ENCODE measurements at regions not wholly inside any gene's neighbourhood (a gene's known extent, or its start where the extent isn't known, plus 50 kb on each side); places are given as distances from the start of the nearest gene placed in this dataset.

DNA sequence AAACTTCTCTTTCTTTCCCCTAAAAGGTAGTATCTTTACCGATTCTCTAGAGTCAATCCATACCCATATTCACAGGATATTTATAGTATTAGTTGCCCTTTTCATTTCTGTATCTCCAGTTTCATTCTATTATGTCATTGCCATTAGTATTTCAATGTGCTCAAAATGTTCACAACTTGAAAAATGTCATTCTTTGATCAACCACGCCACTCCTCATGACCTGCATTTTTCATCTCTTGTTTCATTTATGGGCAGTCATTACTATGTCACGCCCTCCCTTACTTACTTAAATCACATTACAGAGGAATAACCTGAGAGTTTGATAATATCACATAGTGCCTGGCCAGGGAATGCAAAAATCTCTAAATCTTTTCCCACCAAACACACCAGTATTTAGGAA lies 427.3 kb upstream of the GJE1 start:
- no peaks in the 10 kb centered on the region for H3K36me3 ChIP-seq (ENCODE audit: control insufficient read depth, insufficient read depth, low read length)
- H3K4me3 ChIP-seq (ENCODE audit: insufficient read depth, low read depth, low read length, poor library complexity, severe bottlenecking), result no peak overlapping the region
- DNase-seq, result no peak
- H3K27ac ChIP-seq (ENCODE audit: insufficient read depth, low read length, poor library complexity, severe bottlenecking), result no peak overlapping the region
- no peaks in the 10 kb centered on the region for H3K27me3 ChIP-seq (replicated peaks; ENCODE audit: control insufficient read depth, insufficient read depth, low read length, poor library complexity, severe bottlenecking)
- no peaks in the 10 kb centered on the region for H3K9me3 ChIP-seq (ENCODE audit: control insufficient read depth, low read length)
- no peaks in the 10 kb centered on the region for H3K4me1 ChIP-seq (ENCODE audit: control insufficient read depth, insufficient read depth, low read length, poor library complexity, severe bottlenecking)

DNA sequence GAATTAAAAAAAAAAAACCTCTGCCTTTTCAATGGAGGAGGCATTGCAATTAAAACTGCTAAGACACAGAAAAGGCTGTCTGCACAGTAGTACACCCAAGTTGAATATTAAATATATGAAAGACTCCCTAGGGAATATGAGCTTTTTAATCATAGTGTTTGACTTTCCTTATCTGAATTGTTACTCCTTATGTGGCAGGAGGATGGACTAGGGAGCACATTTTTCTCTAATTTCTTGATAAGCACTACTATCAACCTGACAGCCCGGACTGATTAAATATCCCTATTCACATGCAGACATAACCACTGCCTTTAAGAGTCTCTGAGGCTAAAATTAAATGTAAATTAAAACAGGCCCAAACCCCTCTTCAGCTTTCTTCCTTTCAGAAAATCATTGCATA lies 428.6 kb upstream of the GJE1 start:
- Histone ChIP-seq H3K4me3 (ENCODE audit: insufficient read depth, low read depth, low read length, poor library complexity, severe bottlenecking) (no peak overlapping the region), H3K27ac (ENCODE audit: insufficient read depth, low read length, poor library complexity, severe bottlenecking) (no peak overlapping the region), H3K9me3 (ENCODE audit: control insufficient read depth, low read length) (no peaks in the 10 kb centered on the region), H3K27me3 (replicated peaks; ENCODE audit: control insufficient read depth, insufficient read depth, low read length, poor library complexity, severe bottlenecking) (no peaks in the 10 kb centered on the region), H3K36me3 (ENCODE audit: control insufficient read depth, insufficient read depth, low read length) (no peaks in the 10 kb centered on the region), H3K4me1 (ENCODE audit: control insufficient read depth, insufficient read depth, low read length, poor library complexity, severe bottlenecking) (no peaks in the 10 kb centered on the region)
- no peak for DNase-seq

DNA sequence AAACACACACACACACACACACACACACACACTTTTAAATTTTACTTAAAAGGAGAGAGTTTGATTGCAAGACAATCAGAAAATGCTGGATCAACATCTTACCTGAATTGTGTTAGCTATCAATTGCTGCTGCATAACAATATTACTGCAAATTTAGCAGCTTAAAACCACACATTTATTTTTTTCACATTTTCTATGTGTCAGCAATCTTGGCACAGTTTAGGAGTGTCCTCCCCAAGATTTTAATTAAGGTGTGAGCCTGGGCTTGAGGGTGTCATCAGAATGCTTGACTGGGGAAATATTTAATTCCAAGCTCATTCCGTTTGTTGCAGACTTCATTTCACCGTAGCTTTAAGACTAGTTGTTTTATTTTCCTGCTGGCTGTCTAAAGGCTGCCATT lies 431.0 kb upstream of the GJE1 start:
- Histone ChIP-seq H3K9me3 (ENCODE audit: control insufficient read depth, low read length) (no peaks in the 10 kb centered on the region), H3K27me3 (replicated peaks; ENCODE audit: control insufficient read depth, insufficient read depth, low read length, poor library complexity, severe bottlenecking) (no peaks in the 10 kb centered on the region), H3K27ac (ENCODE audit: insufficient read depth, low read length, poor library complexity, severe bottlenecking) (no peak overlapping the region), H3K4me1 (ENCODE audit: control insufficient read depth, insufficient read depth, low read length, poor library complexity, severe bottlenecking) (no peaks in the 10 kb centered on the region), H3K36me3 (ENCODE audit: control insufficient read depth, insufficient read depth, low read length) (no peaks in the 10 kb centered on the region), H3K4me3 (ENCODE audit: insufficient read depth, low read depth, low read length, poor library complexity, severe bottlenecking) (no peak overlapping the region)
- DNase-seq, result no peak

DNA sequence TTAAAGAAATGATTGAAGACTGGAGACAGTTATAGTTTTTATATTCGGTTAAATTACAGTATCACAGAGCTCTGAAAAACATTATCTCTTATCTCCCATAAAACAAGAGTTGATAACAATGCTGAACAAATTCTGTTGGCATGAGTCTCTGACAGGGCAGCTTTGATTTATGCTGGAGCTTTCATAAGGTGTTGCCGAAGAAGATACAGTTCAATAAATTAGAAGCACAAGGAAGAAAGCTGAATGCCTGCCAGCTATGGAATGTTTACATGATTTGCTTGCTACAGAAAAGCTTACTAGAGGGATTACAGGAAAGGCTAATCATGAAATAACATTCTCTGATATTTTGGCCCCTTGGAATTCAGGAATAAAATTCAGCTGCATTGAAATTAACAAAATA lies 431.9 kb upstream of the GJE1 start:
- H3K4me3 ChIP-seq (ENCODE audit: insufficient read depth, low read depth, low read length, poor library complexity, severe bottlenecking), result no peak overlapping the region
- H3K27ac ChIP-seq (ENCODE audit: insufficient read depth, low read length, poor library complexity, severe bottlenecking), result no peak overlapping the region
- no peaks in the 10 kb centered on the region for H3K9me3 ChIP-seq (ENCODE audit: control insufficient read depth, low read length)
- no peaks in the 10 kb centered on the region for H3K27me3 ChIP-seq (replicated peaks; ENCODE audit: control insufficient read depth, insufficient read depth, low read length, poor library complexity, severe bottlenecking)
- no peaks in the 10 kb centered on the region for H3K36me3 ChIP-seq (ENCODE audit: control insufficient read depth, insufficient read depth, low read length)
- H3K4me1 ChIP-seq (ENCODE audit: control insufficient read depth, insufficient read depth, low read length, poor library complexity, severe bottlenecking), result no peaks in the 10 kb centered on the region
- DNase-seq, result no peak

DNA sequence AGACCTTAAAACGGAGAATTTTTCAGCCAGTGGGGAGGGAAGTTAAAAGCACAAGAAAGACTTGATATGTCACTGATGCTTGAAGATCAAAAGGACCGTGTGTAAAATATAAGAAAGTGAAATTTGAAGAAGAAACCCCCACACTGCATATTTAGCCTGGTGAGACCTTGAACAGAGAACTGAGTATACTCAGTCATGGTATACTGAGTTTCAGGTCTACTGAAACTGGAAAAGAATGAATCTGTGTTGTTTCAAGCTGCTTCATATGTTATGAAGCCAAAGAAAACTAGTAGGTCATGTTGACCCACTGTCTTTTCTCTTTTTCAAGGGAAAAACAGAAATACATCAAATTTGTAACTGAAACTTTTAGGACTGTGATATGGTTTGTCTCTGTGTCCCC lies 443.8 kb upstream of the GJE1 start:
- Histone ChIP-seq H3K4me3 (ENCODE audit: insufficient read depth, low read depth, low read length, poor library complexity, severe bottlenecking) (no peak overlapping the region), H3K27ac (ENCODE audit: insufficient read depth, low read length, poor library complexity, severe bottlenecking) (no peak overlapping the region), H3K36me3 (ENCODE audit: control insufficient read depth, insufficient read depth, low read length) (no peaks in the 10 kb centered on the region), H3K4me1 (ENCODE audit: control insufficient read depth, insufficient read depth, low read length, poor library complexity, severe bottlenecking) (no peaks in the 10 kb centered on the region), H3K27me3 (replicated peaks; ENCODE audit: control insufficient read depth, insufficient read depth, low read length, poor library complexity, severe bottlenecking) (no peaks in the 10 kb centered on the region), H3K9me3 (ENCODE audit: control insufficient read depth, low read length) (no peaks in the 10 kb centered on the region)
- no peak for DNase-seq

DNA sequence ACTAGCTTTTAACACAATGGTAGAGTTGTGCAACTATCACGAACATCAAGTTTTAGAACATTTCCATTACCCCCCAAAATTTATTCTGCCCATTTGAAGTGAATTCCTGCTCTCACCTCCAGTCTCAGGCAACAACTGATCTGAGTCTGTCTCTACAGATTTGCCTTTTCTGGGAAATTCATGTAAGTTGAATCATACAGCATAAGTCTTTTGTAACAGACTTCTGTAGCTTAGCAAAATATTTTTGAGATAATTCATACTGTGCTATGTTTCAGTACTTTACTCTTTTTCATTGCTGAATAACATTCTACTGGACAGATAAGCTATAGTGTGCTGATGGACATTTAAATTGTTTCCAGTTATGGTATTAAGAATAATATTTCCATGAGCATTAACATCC lies 447.3 kb upstream of the GJE1 start:
- Histone ChIP-seq H3K27me3 (replicated peaks; ENCODE audit: control insufficient read depth, insufficient read depth, low read length, poor library complexity, severe bottlenecking) (no peaks in the 10 kb centered on the region), H3K9me3 (ENCODE audit: control insufficient read depth, low read length) (no peaks in the 10 kb centered on the region), H3K36me3 (ENCODE audit: control insufficient read depth, insufficient read depth, low read length) (no peaks in the 10 kb centered on the region), H3K4me1 (ENCODE audit: control insufficient read depth, insufficient read depth, low read length, poor library complexity, severe bottlenecking) (no peaks in the 10 kb centered on the region), H3K4me3 (ENCODE audit: insufficient read depth, low read depth, low read length, poor library complexity, severe bottlenecking) (no peak overlapping the region), H3K27ac (ENCODE audit: insufficient read depth, low read length, poor library complexity, severe bottlenecking) (no peak overlapping the region)
- no peak for DNase-seq

DNA sequence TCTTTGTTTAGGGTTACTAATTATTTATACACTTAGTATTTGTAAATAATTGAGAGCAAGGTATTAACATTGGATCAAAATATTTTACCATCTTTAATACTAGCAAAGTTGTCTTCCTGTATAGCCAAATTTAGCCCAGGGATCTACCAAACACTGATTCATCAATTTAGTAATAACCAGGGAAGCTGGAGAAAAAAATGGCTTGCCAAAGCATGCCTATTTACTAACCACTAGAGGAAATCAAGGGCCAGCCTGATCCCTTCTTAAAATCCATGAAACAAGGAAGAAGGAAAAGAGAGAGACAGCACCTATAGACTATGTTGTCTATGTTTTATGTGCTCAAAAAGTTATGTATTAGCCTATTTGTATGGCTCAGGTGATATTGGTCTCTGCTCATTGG lies 450.3 kb upstream of the GJE1 start:
- DNase-seq, result no peak
- H3K27ac ChIP-seq (ENCODE audit: insufficient read depth, low read length, poor library complexity, severe bottlenecking), result no peak overlapping the region
- no peak overlapping the region for H3K4me3 ChIP-seq (ENCODE audit: insufficient read depth, low read depth, low read length, poor library complexity, severe bottlenecking)
- no peaks in the 10 kb centered on the region for H3K9me3 ChIP-seq (ENCODE audit: control insufficient read depth, low read length)
- H3K27me3 ChIP-seq (replicated peaks; ENCODE audit: control insufficient read depth, insufficient read depth, low read length, poor library complexity, severe bottlenecking), result no peaks in the 10 kb centered on the region
- H3K36me3 ChIP-seq (ENCODE audit: control insufficient read depth, insufficient read depth, low read length), result no peaks in the 10 kb centered on the region
- no peaks in the 10 kb centered on the region for H3K4me1 ChIP-seq (ENCODE audit: control insufficient read depth, insufficient read depth, low read length, poor library complexity, severe bottlenecking)

DNA sequence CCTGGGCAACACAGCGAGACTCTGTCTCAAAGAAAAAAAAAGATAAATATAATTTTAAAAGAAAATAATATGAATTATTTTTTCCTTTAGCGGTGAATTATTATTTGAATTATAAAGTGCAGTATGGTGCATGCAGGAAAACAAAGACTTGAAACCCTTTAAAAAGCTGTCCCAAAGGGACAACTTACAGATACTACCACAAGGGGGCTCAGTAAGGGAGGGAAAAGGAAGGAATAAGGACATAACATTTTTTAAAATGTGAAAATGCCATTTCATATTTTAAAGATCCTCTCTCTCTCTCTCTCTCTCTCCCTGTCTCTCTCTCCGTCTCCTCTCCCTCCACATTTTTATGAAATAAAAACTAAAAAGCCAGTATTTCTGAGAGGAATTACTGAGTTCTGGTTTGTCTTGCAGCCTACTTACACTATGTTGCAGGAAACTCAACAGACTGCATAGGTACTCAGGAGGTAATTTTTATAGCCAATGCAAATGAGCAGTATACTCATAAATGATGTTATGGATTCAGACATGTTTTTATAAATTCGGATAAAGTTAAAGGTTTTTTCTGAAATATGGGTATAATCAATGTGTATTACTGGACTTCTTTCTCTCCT lies 455.0 kb upstream of the GJE1 start:
- H3K4me3 ChIP-seq (ENCODE audit: insufficient read depth, low read depth, low read length, poor library complexity, severe bottlenecking), result no peak overlapping the region
- H3K27me3 ChIP-seq (replicated peaks; ENCODE audit: control insufficient read depth, insufficient read depth, low read length, poor library complexity, severe bottlenecking), result no peaks in the 10 kb centered on the region
- no peaks in the 10 kb centered on the region for H3K36me3 ChIP-seq (ENCODE audit: control insufficient read depth, insufficient read depth, low read length)
- no peak overlapping the region for H3K27ac ChIP-seq (ENCODE audit: insufficient read depth, low read length, poor library complexity, severe bottlenecking)
- no peaks in the 10 kb centered on the region for H3K4me1 ChIP-seq (ENCODE audit: control insufficient read depth, insufficient read depth, low read length, poor library complexity, severe bottlenecking)
- H3K9me3 ChIP-seq (ENCODE audit: control insufficient read depth, low read length), result no peaks in the 10 kb centered on the region
- no peak for DNase-seq

DNA sequence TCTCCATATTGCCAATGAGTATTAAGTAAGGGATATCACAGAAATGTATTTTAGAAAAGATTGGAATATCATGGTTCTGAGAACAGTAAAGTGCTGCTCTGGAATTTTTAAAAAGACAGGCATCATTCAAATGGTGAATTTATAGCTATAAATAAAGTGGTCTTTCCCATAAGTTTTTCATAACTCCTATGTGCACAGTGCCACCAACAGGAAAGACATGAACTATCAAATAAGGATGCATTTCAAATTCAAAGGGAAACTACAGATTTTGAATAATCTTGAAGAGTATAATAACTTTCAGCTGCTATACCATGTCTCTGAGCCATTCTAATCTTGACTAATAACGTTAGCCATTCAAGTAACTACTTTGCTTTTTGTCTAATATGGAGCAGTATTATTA lies 456.8 kb upstream of the GJE1 start:
- H3K36me3 ChIP-seq (ENCODE audit: control insufficient read depth, insufficient read depth, low read length), result no peaks in the 10 kb centered on the region
- H3K27ac ChIP-seq (ENCODE audit: insufficient read depth, low read length, poor library complexity, severe bottlenecking), result no peak overlapping the region
- no peak overlapping the region for H3K4me3 ChIP-seq (ENCODE audit: insufficient read depth, low read depth, low read length, poor library complexity, severe bottlenecking)
- no peaks in the 10 kb centered on the region for H3K27me3 ChIP-seq (replicated peaks; ENCODE audit: control insufficient read depth, insufficient read depth, low read length, poor library complexity, severe bottlenecking)
- H3K4me1 ChIP-seq (ENCODE audit: control insufficient read depth, insufficient read depth, low read length, poor library complexity, severe bottlenecking), result no peaks in the 10 kb centered on the region
- DNase-seq, result no peak
- no peaks in the 10 kb centered on the region for H3K9me3 ChIP-seq (ENCODE audit: control insufficient read depth, low read length)

DNA sequence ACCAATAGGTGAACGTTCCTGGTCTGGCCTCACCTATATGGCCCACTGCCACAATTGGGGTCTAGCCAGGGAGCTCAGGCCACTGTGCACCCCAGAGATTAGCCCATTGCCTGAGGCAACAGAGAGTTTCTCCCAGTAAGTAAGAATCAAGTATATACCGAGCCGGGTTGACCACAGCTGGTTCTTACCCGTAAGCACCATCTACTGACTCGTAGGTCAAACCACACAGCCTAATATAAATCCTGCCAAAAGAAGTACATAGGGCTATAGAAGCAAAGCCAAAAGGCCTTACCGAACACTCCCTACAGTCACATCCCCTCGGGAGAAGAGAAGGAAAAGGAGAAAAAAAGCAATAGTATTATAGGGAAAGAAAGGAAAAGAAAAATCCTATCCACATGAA lies 463.6 kb upstream of the GJE1 start:
- H3K27ac ChIP-seq (ENCODE audit: insufficient read depth, low read length, poor library complexity, severe bottlenecking), result no peak overlapping the region
- H3K4me3 ChIP-seq (ENCODE audit: insufficient read depth, low read depth, low read length, poor library complexity, severe bottlenecking), result no peak overlapping the region
- no peak for DNase-seq
- H3K36me3 ChIP-seq (ENCODE audit: control insufficient read depth, insufficient read depth, low read length), result no peaks in the 10 kb centered on the region
- no peaks in the 10 kb centered on the region for H3K27me3 ChIP-seq (replicated peaks; ENCODE audit: control insufficient read depth, insufficient read depth, low read length, poor library complexity, severe bottlenecking)
- H3K4me1 ChIP-seq (ENCODE audit: control insufficient read depth, insufficient read depth, low read length, poor library complexity, severe bottlenecking), result no peaks in the 10 kb centered on the region
- no peaks in the 10 kb centered on the region for H3K9me3 ChIP-seq (ENCODE audit: control insufficient read depth, low read length)

Measured in effector memory CD4-positive, alpha-beta T cell (primary cell).